Ishikawa (cell line): ENCODE measurements at regions not wholly inside any gene's neighbourhood (a gene's known extent, or its start where the extent isn't known, plus 50 kb on each side); places are given as distances from the start of the nearest gene placed in this dataset.

Experiments used
- CEBPB ChIP-seq: IDR thresholded peaks from 2 replicates; pipeline ENCODE4 v1.6.1; 2012
- CREB1 ChIP-seq: IDR thresholded peaks from 2 replicates; pipeline ENCODE4 v1.6.1; 2012; ENCODE audit warnings: low read depth
- EGR1 ChIP-seq: IDR thresholded peaks from 2 replicates; pipeline ENCODE4 v1.6.1; 2012
- EP300 ChIP-seq: IDR thresholded peaks from 2 replicates; pipeline ENCODE4 v1.6.1; 2012; ENCODE audit warnings: borderline replicate concordance
- FOXM1 ChIP-seq: IDR thresholded peaks from 2 replicates; pipeline ENCODE4 v1.6.1; 2012; ENCODE audit warnings: low read depth, borderline replicate concordance
- MAX ChIP-seq: IDR thresholded peaks from 2 replicates; pipeline ENCODE4 v1.6.1; 2012
- NFIC ChIP-seq: IDR thresholded peaks from 2 replicates; pipeline ENCODE4 v1.6.1; 2012
- RAD21 ChIP-seq: IDR thresholded peaks from 2 replicates; pipeline ENCODE4 v1.6.1; 2012; ENCODE audit warnings: low read depth
- REST ChIP-seq: IDR thresholded peaks from 2 replicates; pipeline ENCODE4 v1.6.1; 2012; ENCODE audit warnings: low read depth, mild to moderate bottlenecking
- TAF1 ChIP-seq: IDR thresholded peaks from 2 replicates; pipeline ENCODE4 v1.6.1; 2012; ENCODE audit warnings: low read depth, mild to moderate bottlenecking
- TCF12 ChIP-seq: IDR thresholded peaks from 2 replicates; pipeline ENCODE4 v1.6.1; 2012; ENCODE audit warnings: low read depth
- TEAD4 ChIP-seq: IDR thresholded peaks from 2 replicates; pipeline ENCODE4 v1.6.1; 2012
- YY1 ChIP-seq: IDR thresholded peaks from 2 replicates; pipeline ENCODE4 v1.6.1; 2012; ENCODE audit warnings: low read depth
- ZBTB7A ChIP-seq: IDR thresholded peaks from 2 replicates; pipeline ENCODE4 v1.6.1; 2012; ENCODE audit warnings: low read depth
- TF ChIP-seq, protein P1 (sequence below): IDR thresholded peaks from 2 replicates; pipeline ENCODE4 v1.6.1; 2012

GRCh38 chr12:123035841-123036240 is 55.4 kb downstream of the ARL6IP4 start:
- TF ChIP-seq TEAD4 (no peak), YY1 (no peak), MAX (no peak), FOXM1 (no peak), TCF12 (no peak), EGR1 (no peak), NFIC (no peak)

GRCh38 chr12:123034865-123035264 is 54.4 kb downstream of the ARL6IP4 start:
- TF ChIP-seq CEBPB (no peak), CREB1 (no peak), TCF12 (no peak), TEAD4 (no peak), EP300 (no peak), ZBTB7A (no peak), NFIC (no peak), EGR1 (no peak), FOXM1 (no peak), YY1 (no peak), MAX (no peak), REST (no peak), TAF1 (no peak), RAD21 (no peak)
- TF ChIP-seq, protein P1, sequence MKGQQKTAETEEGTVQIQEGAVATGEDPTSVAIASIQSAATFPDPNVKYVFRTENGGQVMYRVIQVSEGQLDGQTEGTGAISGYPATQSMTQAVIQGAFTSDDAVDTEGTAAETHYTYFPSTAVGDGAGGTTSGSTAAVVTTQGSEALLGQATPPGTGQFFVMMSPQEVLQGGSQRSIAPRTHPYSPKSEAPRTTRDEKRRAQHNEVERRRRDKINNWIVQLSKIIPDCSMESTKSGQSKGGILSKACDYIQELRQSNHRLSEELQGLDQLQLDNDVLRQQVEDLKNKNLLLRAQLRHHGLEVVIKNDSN, result no peak

DNA sequence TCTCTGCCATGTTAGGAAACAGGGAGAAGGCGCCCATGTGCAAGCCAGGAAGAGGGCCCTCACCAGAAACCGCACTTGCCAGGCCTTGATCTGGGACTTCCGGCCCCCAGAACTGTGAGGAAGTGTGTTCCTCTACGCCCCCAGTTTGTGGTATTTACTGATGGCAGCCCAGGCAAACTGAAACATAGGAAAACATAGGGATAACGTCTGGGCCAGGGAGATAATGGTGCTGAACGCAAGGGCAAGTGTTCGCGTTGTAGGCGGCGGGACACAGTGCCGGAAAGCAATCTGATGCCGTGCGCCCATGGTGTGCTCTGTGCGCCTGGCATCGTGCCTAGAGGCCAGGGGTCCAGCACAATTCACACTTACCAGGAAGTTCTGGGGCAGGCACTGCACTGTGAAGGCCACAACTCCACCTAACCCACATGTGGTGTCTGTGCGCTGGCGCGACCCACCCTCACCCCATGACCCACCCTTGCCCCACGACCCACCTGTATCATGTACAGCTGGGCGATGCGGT is 53.6 kb downstream of the ARL6IP4 start:
- TF ChIP-seq REST, result no peak
- TF ChIP-seq MAX, result no peak
- no peak for TF ChIP-seq CEBPB
- no peak for TF ChIP-seq TCF12

DNA sequence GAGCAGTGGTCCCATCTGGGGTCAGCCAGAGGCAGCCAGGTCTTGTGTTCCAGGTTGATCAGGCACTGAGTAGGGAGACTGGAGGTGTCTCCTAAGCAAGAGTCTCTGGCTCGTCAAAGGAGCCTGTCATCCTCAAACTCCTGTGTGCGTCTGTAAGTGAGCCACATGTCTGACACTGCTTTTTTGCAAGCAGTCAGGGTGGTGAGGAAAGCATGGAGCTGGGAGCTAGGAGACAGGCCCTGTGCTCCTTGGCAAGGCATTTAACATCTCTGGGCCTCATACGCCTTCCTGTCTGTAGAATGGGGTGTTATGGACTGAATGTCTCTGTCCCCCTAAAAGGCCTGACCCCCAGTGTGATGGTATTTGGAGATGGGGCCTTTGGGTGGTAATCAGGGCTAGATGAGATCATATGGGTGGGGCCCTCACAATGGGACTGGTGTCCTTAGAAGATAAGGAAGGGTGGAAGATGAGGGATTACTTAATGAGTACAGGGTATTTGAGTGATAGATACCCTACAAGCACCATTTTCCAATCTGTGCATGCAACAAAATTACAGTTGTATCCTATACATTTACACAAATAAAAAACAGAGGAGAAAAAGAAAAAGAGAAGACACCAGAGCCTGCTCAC is 53.0 kb downstream of the ARL6IP4 start:
- no peak for TF ChIP-seq YY1
- TF ChIP-seq REST, result no peak
- TF ChIP-seq NFIC, result no peak

GRCh38 chr12:123032736-123033391 is 52.4 kb downstream of the ARL6IP4 start:
- TF ChIP-seq EGR1, result no peak
- no peak for TF ChIP-seq EP300
- TF ChIP-seq RAD21, result no peak
- TF ChIP-seq CEBPB, result no peak
- TF ChIP-seq TCF12, result no peak
- no peak for TF ChIP-seq FOXM1
- no peak for TF ChIP-seq CREB1
- TF ChIP-seq, protein P1, result no peak
- TF ChIP-seq REST, result no peak
- TF ChIP-seq NFIC, result no peak
- no peak for TF ChIP-seq ZBTB7A
- no peak for TF ChIP-seq TAF1
- TF ChIP-seq YY1, result no peak
- TF ChIP-seq MAX, result no peak
- no peak for TF ChIP-seq TEAD4
